SHP77 (cell line): ENCODE measurements at regions not wholly inside any gene's neighbourhood (a gene's known extent, or its start where the extent isn't known, plus 50 kb on each side); places are given as distances from the start of the nearest gene placed in this dataset.

Source experiments
- DNase-seq, 2 experiments: peaks; one replicate each; lab custom pipeline; 2025; lab: John Stamatoyannopoulos, UW

DNA sequence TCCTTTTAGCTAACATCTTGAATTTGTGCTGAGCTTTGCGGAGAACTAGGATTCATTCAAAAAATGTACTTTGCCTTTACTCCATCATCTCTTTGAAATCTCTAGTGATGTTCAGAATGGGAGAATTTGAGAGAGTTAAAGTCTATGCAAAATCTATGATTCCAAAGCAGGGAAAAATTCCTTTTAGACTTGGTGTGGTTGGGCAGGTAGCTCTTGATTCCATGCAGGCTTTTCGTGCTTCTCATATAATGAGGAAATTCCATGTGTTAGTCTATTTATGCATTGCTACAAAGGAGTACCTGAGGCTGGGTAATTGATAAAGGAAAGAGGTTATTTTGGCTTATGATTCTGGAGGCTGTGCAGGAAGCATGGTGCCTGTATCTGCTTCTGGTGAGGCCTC is 258.9 kb upstream of the EPHA4 start:
- DNase-seq: no peak

DNA sequence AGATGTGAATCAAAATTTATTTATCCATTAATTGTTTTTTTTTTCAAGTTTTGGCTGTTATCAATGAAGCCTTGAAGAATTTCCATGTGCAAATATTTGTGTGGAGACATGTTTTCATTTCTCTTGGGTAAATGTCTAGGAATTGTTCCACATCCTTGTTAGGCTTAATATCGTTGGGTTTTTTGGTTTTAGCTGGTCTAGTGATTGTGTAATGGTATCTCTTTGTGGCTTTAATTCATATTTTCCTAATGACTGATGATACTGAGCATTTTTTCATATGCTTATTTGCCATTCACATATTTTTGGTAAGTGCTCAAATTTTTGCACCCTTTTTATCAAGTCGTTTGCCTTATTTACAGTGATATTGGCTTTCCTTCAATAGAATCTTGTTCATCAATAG is 250.3 kb upstream of the EPHA4 start:
- no peak for DNase-seq

DNA sequence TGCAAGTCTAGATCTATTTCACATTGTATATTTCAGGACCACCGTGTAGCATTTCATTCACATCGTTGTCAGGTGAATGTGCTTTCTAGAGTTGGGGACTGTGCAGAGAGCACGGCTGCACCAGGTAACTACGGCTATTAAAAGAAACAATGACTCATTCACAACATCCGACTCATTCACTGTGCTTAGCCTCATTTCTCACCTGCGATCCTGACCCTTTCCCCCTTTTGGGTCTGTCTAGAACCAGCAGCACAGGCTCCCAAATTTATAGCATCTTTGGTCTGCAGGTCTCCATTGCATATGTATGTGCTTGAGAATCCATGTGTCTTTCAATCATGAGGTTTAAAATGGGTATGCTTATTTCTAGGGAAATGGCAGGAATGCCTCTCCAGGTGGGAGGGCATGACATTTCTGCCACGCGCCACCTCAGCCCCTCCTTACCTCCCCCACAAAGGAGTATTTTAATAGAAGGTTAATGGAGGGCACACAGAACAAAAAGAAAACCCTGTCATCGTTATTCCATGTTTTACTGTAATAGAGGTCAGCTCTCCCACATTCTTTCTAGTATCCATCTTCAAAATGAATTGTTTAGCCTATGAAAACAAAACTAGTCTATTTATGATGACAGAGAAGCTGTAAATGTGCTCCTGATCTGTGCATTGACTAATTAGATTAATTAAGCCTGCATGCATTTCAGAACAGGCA is 246.7 kb upstream of the EPHA4 start:
- DNase-seq: no peak

DNA sequence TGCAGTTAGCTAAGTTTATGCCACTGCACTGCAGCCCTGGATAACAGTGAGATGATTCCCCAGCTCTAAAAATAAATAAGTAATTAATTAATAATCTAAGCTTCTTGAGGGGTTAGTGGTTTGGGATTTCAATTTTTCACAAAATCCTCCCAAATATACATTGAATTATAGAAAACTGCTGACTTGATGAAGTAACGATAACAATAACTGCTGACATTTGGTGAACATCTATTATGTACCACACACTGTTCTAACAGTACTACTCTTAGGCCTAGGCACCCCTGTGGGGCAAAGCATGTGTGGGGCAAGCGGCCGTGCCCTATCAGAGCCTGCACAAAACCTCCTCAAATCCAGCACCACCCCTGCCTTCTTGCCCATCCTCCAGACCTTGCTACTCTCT is 245.8 kb upstream of the EPHA4 start:
- DNase-seq: no peak

DNA sequence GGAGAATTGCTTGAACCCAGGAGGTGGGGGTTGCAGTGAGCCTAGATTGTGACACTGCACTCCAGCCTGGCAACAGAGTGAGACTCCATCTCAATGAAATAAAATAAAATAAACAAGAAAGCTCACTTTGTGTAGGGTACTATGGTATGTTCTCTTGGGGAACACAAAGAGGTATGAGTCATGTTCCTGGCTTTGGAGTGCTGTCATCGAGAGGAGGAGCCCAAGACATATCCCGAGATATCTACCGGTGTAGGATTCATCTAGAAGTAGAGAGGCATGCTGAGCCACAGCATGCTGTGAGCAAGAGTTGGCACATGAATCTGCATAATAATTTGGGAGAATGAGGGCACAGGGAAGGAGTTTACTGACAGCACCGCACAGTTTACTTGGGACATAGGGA is 244.9 kb upstream of the EPHA4 start:
- no peak for DNase-seq

DNA sequence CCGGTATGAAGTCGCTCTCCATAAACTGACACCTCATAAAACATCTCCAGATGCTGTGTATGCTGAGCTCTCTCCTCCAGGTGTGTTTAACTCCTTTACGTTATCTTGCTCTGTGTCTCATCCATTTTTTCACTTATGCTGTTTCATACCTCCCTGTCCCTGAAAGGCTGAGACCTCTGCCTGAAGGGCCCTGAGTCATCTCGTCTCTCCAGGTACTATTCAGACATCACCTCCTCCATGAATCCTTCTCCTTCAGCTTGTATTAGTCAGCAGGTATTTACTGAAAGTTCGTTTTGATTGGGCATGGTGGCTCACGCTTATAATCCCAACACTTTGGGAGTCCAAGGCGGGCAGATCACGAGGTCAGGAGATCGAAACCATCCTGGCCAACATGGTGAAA is 244.5 kb upstream of the EPHA4 start:
- DNase-seq: no peak

DNA sequence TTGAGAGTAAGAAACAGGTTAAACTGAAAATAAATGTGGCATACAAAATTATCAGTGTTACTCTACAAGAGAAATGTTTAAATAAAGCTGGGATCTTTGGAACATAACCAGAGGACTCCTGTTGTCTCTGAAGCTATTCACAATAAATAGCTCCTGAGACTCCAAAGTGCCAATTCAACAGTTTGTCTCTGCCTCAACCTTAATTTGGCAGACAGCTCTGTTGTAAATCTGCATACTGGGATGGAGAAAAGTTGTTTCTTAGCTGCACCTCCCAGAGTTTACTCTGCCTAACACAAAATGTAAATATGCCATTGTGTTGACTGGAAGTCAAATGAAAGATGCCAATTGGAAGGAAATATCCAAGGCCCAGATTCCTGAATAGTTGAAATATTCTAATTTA is 238.5 kb upstream of the EPHA4 start:
- DNase-seq: no peak

DNA sequence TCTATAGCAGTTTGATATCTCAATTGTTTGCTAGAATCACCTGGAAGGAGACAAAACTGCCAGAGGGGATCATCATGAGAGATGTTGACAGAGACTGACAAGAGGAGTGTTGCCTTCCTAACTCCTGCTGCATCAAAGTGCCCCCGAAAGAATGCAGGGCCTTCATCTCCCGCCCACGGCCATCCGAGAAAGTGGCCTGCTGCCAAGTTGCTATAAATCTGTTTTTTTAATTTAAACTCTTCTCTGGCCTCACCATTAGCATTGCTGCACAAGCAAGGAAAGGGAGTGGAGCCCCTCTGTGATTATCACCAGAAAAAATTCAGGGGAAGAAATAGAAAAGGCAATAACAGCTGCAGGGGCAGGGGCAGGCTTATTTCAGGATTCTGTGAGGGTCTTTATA is 238.1 kb upstream of the EPHA4 start:
- no peak for DNase-seq

DNA sequence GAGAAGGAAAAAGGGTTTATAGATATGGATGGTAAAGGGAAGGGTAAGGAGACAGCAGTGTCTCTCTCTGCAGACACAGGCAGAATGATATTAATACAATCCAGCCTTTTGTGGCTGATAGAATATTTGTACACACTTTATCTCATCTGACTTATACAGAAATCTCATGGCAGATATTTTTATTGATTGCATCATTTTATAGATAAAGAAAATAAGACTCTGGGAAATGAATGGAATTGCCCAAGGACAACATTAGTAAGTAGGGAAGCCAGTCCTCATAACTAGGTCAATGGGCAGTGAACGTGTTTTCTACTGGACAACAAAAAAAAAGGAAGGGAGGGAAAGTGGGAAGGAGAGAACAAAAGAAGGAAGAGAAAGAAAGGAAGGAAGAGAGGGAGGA is 236.4 kb upstream of the EPHA4 start:
- DNase-seq: no peak

DNA sequence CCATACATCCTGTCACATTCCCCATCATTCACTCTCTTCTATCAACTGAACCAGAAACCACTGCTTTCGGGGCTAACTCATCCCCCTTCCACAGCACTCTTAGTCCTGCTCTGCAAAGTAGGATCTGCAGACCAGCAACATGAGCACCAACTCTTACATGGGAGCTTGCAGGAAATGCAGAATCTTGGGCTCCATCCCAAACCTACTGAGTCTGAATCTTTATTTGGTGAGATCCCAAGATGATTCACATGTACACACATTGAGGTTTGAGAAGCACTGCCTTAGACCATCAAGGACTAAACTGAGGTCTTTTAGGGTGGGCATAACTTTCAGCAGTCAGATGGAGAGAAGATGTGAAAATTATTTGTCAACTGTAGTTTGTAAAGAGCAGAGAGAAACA is 235.6 kb upstream of the EPHA4 start:
- no peak for DNase-seq

DNA sequence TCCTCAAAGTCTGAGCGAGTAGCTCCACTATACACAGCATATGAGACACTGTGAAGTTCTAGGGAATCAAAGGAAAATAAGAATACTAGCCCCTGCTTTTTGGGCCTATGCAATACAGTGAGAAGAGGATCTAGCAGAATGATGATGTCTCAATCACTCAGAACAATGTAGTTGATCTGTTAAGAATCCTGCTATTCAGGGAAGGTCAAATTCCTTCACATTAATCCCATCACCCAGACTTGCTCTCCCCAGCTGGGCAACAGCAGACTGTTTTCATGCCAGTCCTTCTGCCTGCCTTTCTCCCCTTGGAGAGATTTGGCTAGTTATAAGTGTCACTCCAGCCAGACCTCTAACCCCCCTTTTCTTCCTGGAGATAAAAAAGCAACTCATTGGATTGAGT is 230.0 kb upstream of the EPHA4 start:
- no peak for DNase-seq

DNA sequence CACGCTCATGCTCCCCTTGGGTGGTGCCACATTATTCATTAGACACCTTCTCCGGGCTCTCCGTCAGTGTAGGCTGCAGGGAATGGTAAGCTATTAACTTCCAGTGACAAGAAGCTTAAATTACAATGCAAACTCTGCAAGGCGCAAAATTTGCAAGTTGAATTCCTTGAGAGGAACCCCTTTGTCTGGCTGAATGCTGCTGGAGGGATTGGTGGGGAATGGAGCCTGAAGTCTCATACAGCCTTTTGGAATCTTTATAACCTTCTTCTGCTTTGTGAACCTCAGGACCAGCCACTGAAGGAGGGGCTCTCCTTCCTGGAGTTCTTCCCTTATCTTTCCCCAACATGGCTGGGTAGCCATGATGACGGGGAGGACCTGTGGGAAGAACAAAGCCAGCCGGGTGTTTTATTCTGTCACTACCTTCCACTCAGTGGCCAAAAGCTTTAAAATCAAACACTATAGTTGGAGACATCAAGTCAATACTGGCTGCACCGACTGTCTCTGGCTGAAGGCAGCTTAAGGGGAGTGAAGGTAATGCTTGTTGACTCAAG is 220.9 kb upstream of the EPHA4 start:
- DNase-seq: no peak

DNA sequence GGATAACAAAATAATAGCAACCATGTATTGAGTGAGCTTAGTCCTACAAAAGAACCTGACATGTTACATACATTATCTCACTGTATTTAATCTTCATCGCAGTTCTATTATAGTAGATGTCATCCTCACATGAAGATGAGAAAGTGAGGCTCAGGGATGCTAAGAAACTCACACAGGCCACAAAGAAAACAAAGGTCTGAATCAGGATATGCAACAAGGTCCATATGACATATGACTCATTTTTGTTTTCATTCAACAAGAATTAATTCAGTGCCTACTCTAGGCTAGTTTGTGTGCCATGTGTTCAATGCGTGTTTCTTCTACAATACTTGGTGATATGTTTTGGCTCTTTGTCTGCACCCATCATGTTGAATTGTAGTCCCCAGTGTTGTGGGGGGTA is 219.7 kb upstream of the EPHA4 start:
- DNase-seq: no peak

DNA sequence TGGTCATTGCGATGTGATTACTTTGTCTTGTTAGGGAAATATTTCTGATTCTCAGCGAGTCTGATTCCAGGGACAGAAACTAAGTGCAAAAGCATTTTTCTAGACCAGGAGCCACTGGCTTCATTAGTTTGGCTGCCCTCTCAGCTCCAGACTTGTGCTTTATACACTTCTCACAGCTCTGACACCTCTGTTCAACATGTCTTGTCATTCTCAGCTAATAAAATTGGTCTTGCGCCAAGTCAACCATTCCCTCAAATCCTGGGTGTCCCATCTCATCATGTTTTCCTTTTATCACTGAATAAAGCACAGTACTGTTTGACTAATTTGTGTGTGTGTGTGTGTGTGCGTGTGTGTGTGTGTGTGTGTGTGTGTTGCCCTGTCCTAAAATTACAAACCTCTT is 215.5 kb upstream of the EPHA4 start:
- no peak for DNase-seq

DNA sequence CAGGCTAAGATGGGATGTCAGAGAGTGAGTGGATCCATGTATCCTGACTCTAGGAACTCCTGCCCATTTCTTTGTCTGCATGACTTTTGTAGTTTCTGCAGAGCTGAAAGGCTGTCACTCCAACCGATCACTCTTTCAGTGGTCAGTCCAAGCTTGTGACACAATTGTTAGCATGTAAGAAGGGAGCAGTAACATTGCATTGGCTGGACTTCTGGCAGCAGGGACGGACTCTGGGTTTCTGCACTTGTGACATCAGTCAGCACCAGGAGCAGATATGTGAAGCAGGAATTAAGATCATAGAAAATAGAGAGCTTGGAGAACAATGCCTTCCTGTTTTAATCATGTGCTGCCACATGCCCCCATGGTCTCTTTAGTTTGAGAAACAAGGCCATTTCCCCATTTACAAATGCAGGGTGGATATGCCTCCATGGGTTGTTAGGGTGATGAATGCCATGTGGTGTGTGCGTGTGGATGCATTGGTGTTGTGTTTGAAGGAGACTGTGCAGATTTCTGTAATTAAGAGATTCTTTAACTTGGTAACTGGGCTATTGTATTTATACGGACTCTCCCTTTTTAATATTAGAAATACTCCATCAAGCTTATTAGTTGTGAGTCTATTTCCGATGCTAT is 214.3 kb upstream of the EPHA4 start:
- DNase-seq: no peak

DNA sequence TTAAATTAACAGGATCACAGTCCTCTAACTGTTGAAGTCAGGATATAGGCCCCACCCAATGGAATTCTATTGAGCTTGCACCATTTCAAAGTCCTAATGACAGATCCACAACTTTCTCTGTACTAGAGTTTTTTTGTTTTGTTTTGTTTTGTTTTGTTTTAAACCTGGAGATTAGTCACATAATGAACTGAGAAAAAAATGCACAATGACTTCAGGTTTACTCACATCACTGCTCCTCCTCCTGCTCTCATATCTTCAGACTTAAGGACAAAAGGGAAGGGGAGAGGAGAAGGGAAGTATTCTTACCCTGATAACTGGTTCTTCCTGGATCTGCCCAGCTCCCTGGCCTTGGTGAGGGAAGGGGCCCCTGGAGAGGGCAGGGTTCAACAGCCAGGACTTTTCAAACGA is 208.2 kb upstream of the EPHA4 start:
- DNase-seq: no peak

DNA sequence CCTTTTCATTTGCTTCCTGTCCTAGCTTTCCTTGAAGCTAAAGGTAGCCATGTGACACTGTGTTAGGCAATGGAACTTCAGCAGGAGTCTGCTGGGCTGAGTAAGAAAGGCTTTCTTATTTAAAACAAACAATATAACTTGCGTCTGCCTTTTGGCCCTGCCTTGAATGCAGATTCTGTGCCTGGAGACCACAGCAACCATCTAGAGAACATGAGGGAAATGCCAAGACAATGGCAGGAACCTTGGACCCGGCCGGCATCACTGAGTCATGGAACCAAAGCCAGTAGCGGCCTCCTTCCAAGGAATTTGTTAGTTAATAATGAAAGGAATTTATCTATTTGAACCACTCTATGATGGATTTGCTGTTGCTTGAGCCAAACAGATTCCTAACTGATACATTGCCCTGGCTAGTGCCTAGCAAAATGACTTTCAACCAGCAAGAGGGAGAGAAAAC is 207.5 kb upstream of the EPHA4 start:
- no peak for DNase-seq

DNA sequence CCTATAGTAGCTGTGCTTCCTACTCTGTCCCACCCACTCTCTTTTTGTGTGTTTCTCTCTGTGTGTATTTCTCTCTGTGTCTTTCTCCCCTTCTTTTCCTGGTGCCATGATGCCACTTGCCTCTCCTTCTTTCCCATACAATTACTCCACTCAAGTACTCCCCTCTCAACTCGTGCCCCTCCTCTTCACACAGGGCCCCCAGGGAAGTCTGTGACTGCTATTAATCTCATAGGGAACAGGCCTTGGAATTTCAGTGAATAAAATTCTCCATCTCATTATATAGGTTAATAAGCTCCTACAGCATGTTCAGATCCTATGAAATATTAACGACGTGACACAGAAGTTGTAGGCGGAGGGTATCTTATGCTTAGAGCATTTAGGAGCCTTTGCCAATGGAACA is 205.9 kb upstream of the EPHA4 start:
- DNase-seq: no peak

DNA sequence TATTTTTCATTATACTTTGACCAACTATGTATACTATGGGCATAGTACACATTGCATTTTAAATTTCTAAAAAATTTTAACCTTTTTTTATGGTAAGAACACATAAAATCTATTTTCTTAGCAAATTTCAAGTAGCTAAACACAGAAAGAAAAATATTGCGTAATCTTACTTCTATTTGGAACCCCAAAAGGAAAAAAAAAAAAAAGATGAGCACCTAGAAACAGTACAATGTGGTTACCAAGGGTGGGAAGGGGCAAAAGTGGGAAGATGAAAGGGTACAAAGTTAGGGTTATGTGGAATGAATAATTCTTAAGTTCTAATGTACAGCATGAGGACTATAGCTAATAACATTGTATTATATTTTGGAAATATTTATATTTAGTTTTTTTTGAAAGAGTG is 205.0 kb upstream of the EPHA4 start:
- DNase-seq: no peak

DNA sequence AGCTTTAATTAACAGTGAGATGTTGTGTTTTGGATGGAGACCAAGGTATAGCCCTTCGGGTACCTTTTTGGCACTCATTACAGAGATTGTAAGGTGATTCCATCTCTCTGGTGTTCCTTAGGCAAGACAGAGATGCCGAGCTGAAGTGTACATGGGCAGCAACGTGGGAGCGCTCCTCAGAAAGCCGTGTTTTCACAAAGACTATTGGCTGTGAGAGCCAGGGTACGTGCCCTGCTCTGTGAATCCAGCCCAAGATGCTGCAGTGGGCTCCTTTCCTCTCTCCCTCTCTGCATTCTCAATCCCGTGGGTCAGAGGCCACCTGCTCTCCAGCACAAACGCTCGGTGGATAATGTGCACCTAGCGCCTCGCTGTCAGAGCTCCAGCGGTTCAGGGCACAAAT is 203.0 kb upstream of the EPHA4 start:
- peak in 1 of 2 experiments; percentile 9 for DNase-seq

DNA sequence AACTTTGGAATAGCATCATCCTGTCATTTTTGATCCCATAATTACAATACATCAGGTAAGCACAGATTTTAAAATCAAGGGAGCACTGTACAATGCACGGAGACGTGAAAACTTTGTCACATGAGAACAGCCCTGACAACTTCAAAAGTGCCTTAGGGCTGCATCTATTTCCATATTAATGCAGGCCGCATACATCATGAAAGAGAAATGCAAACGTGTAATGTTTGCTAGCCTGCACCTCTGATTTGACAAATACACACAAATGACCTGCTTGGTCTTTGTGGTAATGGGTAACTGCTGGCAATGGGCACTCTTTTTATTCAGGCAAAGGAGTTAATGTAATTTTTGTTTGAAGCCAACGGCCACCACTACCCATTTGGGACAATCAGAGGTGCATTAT is 202.0 kb upstream of the EPHA4 start:
- DNase-seq: no peak

DNA sequence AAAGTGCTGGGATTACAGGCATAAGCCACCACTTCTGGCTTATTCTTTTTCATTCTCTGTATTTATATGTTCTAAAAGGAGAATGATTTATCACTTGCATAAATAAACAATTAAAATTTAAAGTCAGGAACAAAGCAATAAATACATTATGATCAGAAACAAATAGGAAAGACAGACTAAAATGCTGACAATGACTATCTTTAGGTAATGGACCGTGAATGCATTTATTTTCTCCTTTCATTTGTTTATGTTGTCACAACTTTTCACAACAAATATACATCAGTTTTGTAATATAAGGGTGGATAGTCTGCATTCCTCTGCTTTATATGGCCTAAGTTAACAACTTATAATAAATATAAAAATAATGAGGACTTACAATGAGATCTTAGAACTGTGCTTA is 199.2 kb upstream of the EPHA4 start:
- no peak for DNase-seq

DNA sequence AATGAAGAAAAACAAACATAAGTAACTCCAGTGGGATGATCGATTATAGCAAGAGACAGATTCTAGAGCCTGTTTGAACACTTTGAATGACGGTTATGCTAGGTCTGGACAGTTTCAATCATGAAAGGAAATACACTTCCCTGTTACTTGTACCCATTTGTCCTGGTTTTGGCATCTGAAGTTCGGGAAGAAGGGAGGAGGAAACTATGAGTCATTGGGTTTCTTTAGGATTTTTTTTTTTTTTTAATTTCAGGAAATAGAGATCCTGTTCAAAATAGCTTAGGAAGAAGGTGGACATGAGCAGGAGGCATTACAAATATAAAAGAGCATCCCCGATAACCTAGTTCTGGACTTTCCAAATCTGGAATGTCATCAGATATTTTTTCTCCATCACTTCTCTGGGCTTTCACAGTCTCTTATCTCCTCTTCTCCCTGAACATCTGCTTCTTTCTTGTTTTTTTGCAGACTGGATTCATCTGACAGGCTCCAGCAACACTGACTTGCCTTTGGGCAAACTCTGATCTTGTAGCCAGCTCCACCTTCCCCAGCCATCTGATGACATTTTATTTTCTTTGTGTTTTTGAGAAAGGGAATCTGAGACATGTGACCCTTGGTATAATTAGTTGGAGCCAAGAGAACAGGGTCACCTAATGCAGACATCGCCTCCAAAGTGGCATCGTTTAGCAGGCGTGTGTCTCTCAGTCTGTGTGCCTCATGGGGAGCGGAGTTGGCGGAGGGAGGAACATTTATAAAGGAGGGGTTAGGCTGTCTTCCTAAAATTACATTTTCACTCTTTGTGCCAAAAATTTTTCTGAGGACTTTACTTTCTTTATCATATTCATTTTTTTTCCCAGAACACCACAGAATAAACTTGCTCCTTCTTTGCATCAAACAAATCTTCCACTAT is 195.3 kb upstream of the EPHA4 start:
- no peak for DNase-seq
